Natural killer cell (primary cell): ENCODE measurements at regions not wholly inside any gene's neighbourhood (a gene's known extent, or its start where the extent isn't known, plus 50 kb on each side); places are given as distances from the start of the nearest gene placed in this dataset.

Source experiments
- ATAC-seq, 3 donors: fragments of 150-1000 bp in 2 of 3; fragments of 200-7000 bp in 1 of 3; cut with Tn5 transposase; 1 replicate in 1 of 3; 2 replicates in 2 of 3; pipeline ENCODE4 v1.10.0; 2021; ENCODE audit warnings: mild to moderate bottlenecking in 2 of 3, moderate library complexity in 2 of 3
- DNase-seq, 2 donors: peaks; one replicate each; pipeline versions ENCODE4 v3.0.0 to v3.0.0-alpha.2; 2013 to 2021; ENCODE audit warnings: mixed read lengths in 1 of 2
- H3K27ac ChIP-seq: one replicate; pipeline ENCODE4 v1.5.1; 2013; ENCODE audit warnings: mild to moderate bottlenecking, low read length
- H3K27me3 ChIP-seq: one replicate; pipeline ENCODE4 v1.6.1; 2013; ENCODE audit warnings: low read length; ENCODE audit not compliant: control insufficient read depth, insufficient read depth
- H3K36me3 ChIP-seq: one replicate; pipeline ENCODE4 v1.6.1; 2013; ENCODE audit warnings: low read length; ENCODE audit not compliant: control insufficient read depth, insufficient read depth
- H3K4me1 ChIP-seq: one replicate; pipeline ENCODE4 v1.6.1; 2013; ENCODE audit warnings: low read length; ENCODE audit not compliant: control insufficient read depth, insufficient read depth
- H3K4me3 ChIP-seq: one replicate; pipeline ENCODE4 v1.5.1; 2013; ENCODE audit warnings: low read length
- H3K9me3 ChIP-seq: one replicate; pipeline ENCODE4 v1.6.1; 2013; ENCODE audit warnings: low read length; ENCODE audit not compliant: control insufficient read depth, insufficient read depth
- H3K27ac Mint-ChIP-seq, 2 donors: one replicate each; pipeline ENCODE4 v1.8.0; 2022; ENCODE audit warnings: mild to moderate bottlenecking in 2 of 2, mixed read lengths in 2 of 2, moderate library complexity in 1 of 2
- H3K27me3 Mint-ChIP-seq, 2 donors: one replicate each; pipeline ENCODE4 v1.8.0; 2022; ENCODE audit warnings: low read depth in 2 of 2, mixed read lengths in 2 of 2
- H3K36me3 Mint-ChIP-seq: one replicate; pipeline ENCODE4 v1.8.0; 2022; ENCODE audit warnings: mixed read lengths
- H3K4me1 Mint-ChIP-seq, 2 donors: one replicate each; pipeline ENCODE4 v1.8.0; 2022; ENCODE audit warnings: mixed read lengths in 2 of 2
- H3K4me3 Mint-ChIP-seq: one replicate; pipeline ENCODE4 v1.8.0; 2022; ENCODE audit warnings: mild to moderate bottlenecking, moderate library complexity, mixed read lengths
- H3K9me3 Mint-ChIP-seq, 2 donors: one replicate each; pipeline ENCODE4 v1.8.0; 2022; ENCODE audit warnings: mixed read lengths in 2 of 2
- CTCF ChIP-seq: fragments of 200-600 bp; IDR thresholded peaks from one replicate; pipeline ENCODE4 v1.8.0; 2022; ENCODE audit warnings: antibody characterized with exemption
- WGBS: methylation state at CpG from one replicate; pipeline ENCODE4 v1.1.7; 2013; ENCODE audit warnings: missing lambda C conversion rate; ENCODE audit not compliant: insufficient coverage; 5-methylcytosine and 5-hydroxymethylcytosine counted together
- intact Hi-C: fragments of 100-400 bp; cut with micrococcal nuclease; formaldehyde crosslinking; loops from one replicate; pipeline ENCODE4 v1.14.2; 2022

GRCh38 chr4:132094017-132094416, 1055.1 kb upstream of the PCDH10 start:
- Histone ChIP-seq H3K36me3 (no peaks in the 10 kb centered on the region), H3K27me3 (no peaks in the 10 kb centered on the region), H3K9me3 (peaks cover 12% of the 10 kb centered on the region), H3K27ac (no peak overlapping the region), H3K4me3 (no peak overlapping the region), H3K4me1 (no peaks in the 10 kb centered on the region)
- DNase-seq, result no peak
- TF ChIP-seq CTCF, result no peak
- WGBS, result 87% methylated on average over 4 of the region's 4 CpGs
- Mint-ChIP-seq H3K4me3 (no peak overlapping the region), H3K9me3 (peaks cover 3 to 6% of the 10 kb centered on the region in 2 donors), H3K36me3 (peaks cover 10% of the 10 kb centered on the region), H3K4me1 (no peaks in the 10 kb centered on the region), H3K27me3 (no peaks in the 10 kb centered on the region), H3K27ac (no peak overlapping the region)
- no peak for ATAC-seq
- intact Hi-C loops, result no loop called here

GRCh38 chr4:132097041-132097440, 1052.1 kb upstream of the PCDH10 start:
- no peak for DNase-seq
- Mint-ChIP-seq H3K4me1 (no peaks in the 10 kb centered on the region), H3K27me3 (no peaks in the 10 kb centered on the region), H3K36me3 (no peaks in the 10 kb centered on the region), H3K27ac (no peak overlapping the region), H3K9me3 (peaks cover 0 to 2% of the 10 kb centered on the region in 2 donors), H3K4me3 (no peak overlapping the region)
- Histone ChIP-seq H3K4me3 (no peak overlapping the region), H3K9me3 (no peaks in the 10 kb centered on the region), H3K27me3 (no peaks in the 10 kb centered on the region), H3K4me1 (no peaks in the 10 kb centered on the region), H3K36me3 (no peaks in the 10 kb centered on the region), H3K27ac (no peak overlapping the region)
- no peak for TF ChIP-seq CTCF
- intact Hi-C loops, result no loop called here
- ATAC-seq, result no peak

- intact Hi-C loops, result no loop called here
- H3K4me3 ChIP-seq, result no peak overlapping the region
- H3K4me3 Mint-ChIP-seq, result no peak overlapping the region
- DNase-seq (no peak), ATAC-seq (no peak)
- H3K27ac ChIP-seq, result no peak overlapping the region
- H3K27me3 Mint-ChIP-seq, result no peaks in the 10 kb centered on the region
- no peaks in the 10 kb centered on the region for H3K36me3 Mint-ChIP-seq
- no peak for TF ChIP-seq CTCF
- H3K27ac Mint-ChIP-seq, result no peak overlapping the region
- no peaks in the 10 kb centered on the region for H3K27me3 ChIP-seq
- H3K36me3 ChIP-seq, result no peaks in the 10 kb centered on the region
- peaks cover 6 to 10% of the 10 kb centered on the region in 2 donors for H3K9me3 Mint-ChIP-seq
- no peaks in the 10 kb centered on the region for H3K4me1 Mint-ChIP-seq
- no peaks in the 10 kb centered on the region for H3K9me3 ChIP-seq
- 92% methylated on average over 1 of the region's 1 CpG for WGBS
- H3K4me1 ChIP-seq, result no peaks in the 10 kb centered on the region
Observed at GRCh38 chr4:132101526-132101925, 1047.6 kb upstream of the PCDH10 start.

GRCh38 chr4:132108784-132109183, 1040.3 kb upstream of the PCDH10 start:
- Histone ChIP-seq H3K4me3 (no peak overlapping the region), H3K4me1 (no peaks in the 10 kb centered on the region), H3K27me3 (no peaks in the 10 kb centered on the region), H3K9me3 (peaks cover 2% of the 10 kb centered on the region), H3K27ac (no peak overlapping the region), H3K36me3 (no peaks in the 10 kb centered on the region)
- Mint-ChIP-seq H3K4me3 (no peak overlapping the region), H3K27ac (no peak overlapping the region), H3K27me3 (no peaks in the 10 kb centered on the region), H3K36me3 (peaks cover 9% of the 10 kb centered on the region), H3K4me1 (no peaks in the 10 kb centered on the region), H3K9me3 (peaks cover 7% of the 10 kb centered on the region in 2 donors)
- no peak for DNase-seq
- intact Hi-C loops, result no loop called here
- ATAC-seq, result no peak
- no peak for TF ChIP-seq CTCF
